GM23338 (cell line): ENCODE measurements at regions not wholly inside any gene's neighbourhood (a gene's known extent, or its start where the extent isn't known, plus 50 kb on each side); places are given as distances from the start of the nearest gene placed in this dataset.

Source experiments
- ATAC-seq: fragments of 200-7000 bp; cut with Tn5 transposase; 3 replicates; pipeline ENCODE4 v1.9.1; 2020
- DNase-seq: peaks from one replicate; pipeline ENCODE4 v3.0.0-alpha.2; 2015; ENCODE audit warnings: low spot score
- H2AFZ ChIP-seq: fragments of 200-600 bp; sonication (generic); 2 replicates; pipeline ENCODE4 v1.8.0; 2016; ENCODE audit warnings: antibody characterized with exemption, mild to moderate bottlenecking, moderate library complexity
- H3F3A ChIP-seq: fragments of 200-600 bp; sonication (generic); replicated peaks from 2 replicates; pipeline ENCODE4 v1.8.0; 2017; ENCODE audit warnings: antibody characterized with exemption, mixed run types, low read depth
- H3K27ac ChIP-seq: fragments of 200-600 bp; sonication (generic); 2 replicates; pipeline ENCODE4 v1.6.1; 2016; ENCODE audit warnings: low read depth
- H3K27me3 ChIP-seq: fragments of 200-600 bp; sonication (generic); 2 replicates; pipeline ENCODE4 v1.8.0; 2016; ENCODE audit warnings: mild to moderate bottlenecking, mixed run types, moderate library complexity; ENCODE audit not compliant: insufficient read depth
- H3K36me3 ChIP-seq: fragments of 200-600 bp; sonication (generic); 2 replicates; pipeline ENCODE4 v1.8.0; 2016; ENCODE audit warnings: mild to moderate bottlenecking; ENCODE audit not compliant: insufficient read depth
- H3K4me1 ChIP-seq: fragments of 200-600 bp; sonication (generic); 2 replicates; pipeline ENCODE4 v1.8.0; 2016; ENCODE audit warnings: mild to moderate bottlenecking, moderate library complexity; ENCODE audit not compliant: insufficient read depth
- H3K4me2 ChIP-seq: fragments of 200-600 bp; sonication (generic); 2 replicates; pipeline ENCODE4 v1.7.1; 2017; ENCODE audit warnings: mixed run types
- H3K4me3 ChIP-seq: fragments of 200-600 bp; sonication (generic); 2 replicates; pipeline ENCODE4 v1.6.1; 2016; ENCODE audit warnings: mixed run types
- H3K79me2 ChIP-seq: fragments of 200-600 bp; sonication (generic); replicated peaks from 2 replicates; pipeline ENCODE4 v1.8.0; 2017; ENCODE audit warnings: mild to moderate bottlenecking; ENCODE audit not compliant: insufficient read depth
- H3K9me2 ChIP-seq: fragments of 200-600 bp; sonication (generic); 2 replicates; pipeline ENCODE4 v1.8.0; 2017; ENCODE audit not compliant: insufficient read depth
- H4K20me1 ChIP-seq: fragments of 200-600 bp; sonication (generic); replicated peaks from 2 replicates; pipeline ENCODE4 v1.8.0; 2017; ENCODE audit warnings: mild to moderate bottlenecking; ENCODE audit not compliant: insufficient read depth
- H3K27ac Mint-ChIP-seq: 2 replicates; pipeline ENCODE4 v1.8.0; 2020; ENCODE audit warnings: inconsistent platforms, mild to moderate bottlenecking, moderate library complexity, mixed read lengths
- H3K27me3 Mint-ChIP-seq: 3 replicates; pipeline ENCODE4 v1.8.0; 2022; ENCODE audit warnings: low read depth, mild to moderate bottlenecking, moderate library complexity, mixed read lengths, inconsistent platforms; ENCODE audit not compliant: insufficient read depth, poor library complexity
- H3K36me3 Mint-ChIP-seq: 3 replicates; pipeline ENCODE4 v1.8.0; 2021; ENCODE audit warnings: low read depth, mild to moderate bottlenecking, inconsistent platforms, moderate library complexity, mixed read lengths
- H3K4me1 Mint-ChIP-seq: 3 replicates; pipeline ENCODE4 v1.8.0; 2020; ENCODE audit warnings: mild to moderate bottlenecking, inconsistent platforms, mixed read lengths
- H3K4me3 Mint-ChIP-seq: 3 replicates; pipeline ENCODE4 v1.8.0; 2021; ENCODE audit warnings: moderate library complexity, mild to moderate bottlenecking, inconsistent platforms, mixed read lengths
- H3K9me3 Mint-ChIP-seq: 3 replicates; pipeline ENCODE4 v1.8.0; 2020; ENCODE audit warnings: moderate library complexity, mild to moderate bottlenecking, inconsistent platforms, mixed read lengths
- ETS1 ChIP-seq: IDR thresholded peaks from 2 replicates; pipeline ENCODE4 v1.6.1; 2016; ENCODE audit warnings: antibody characterized with exemption
- EZH2 ChIP-seq: fragments of 200-600 bp; sonication (generic); IDR thresholded peaks from one replicate; pipeline ENCODE4 v1.8.0; 2017; ENCODE audit warnings: antibody characterized with exemption, mild to moderate bottlenecking, low read depth; ENCODE audit not compliant: unreplicated experiment
- EZH2phosphoT487 ChIP-seq: fragments of 200-600 bp; sonication (generic); IDR thresholded peaks from one replicate; pipeline ENCODE4 v1.8.1; 2018; ENCODE audit warnings: antibody characterized with exemption; ENCODE audit not compliant: unreplicated experiment
- JUNB ChIP-seq: IDR thresholded peaks from one replicate; pipeline ENCODE4 v1.6.1; 2016; ENCODE audit warnings: antibody characterized with exemption; ENCODE audit not compliant: unreplicated experiment
- NANOG ChIP-seq: IDR thresholded peaks from 2 replicates; pipeline ENCODE4 v1.6.1; 2016; ENCODE audit warnings: antibody characterized with exemption, borderline replicate concordance
- POLR2AphosphoS5 ChIP-seq: IDR thresholded peaks from 2 replicates; pipeline ENCODE4 v1.6.1; 2016; ENCODE audit warnings: antibody characterized with exemption, low read depth
- STAT1 ChIP-seq: IDR thresholded peaks from one replicate; pipeline ENCODE4 v1.6.1; 2016; ENCODE audit warnings: antibody characterized with exemption; ENCODE audit not compliant: unreplicated experiment
- ZNF114 ChIP-seq: fragments of 250-450 bp; sonication (Bioruptor Pico); IDR thresholded peaks from 2 replicates; pipeline ENCODE4 v1.5.0; 2020; ENCODE audit warnings: mild to moderate bottlenecking, moderate library complexity
- ZNF331 ChIP-seq: fragments of 250-450 bp; sonication (Bioruptor Pico); IDR thresholded peaks from 2 replicates; pipeline ENCODE4 v1.5.0; 2020; ENCODE audit warnings: low read depth, mild to moderate bottlenecking, moderate library complexity
- ZNF462 ChIP-seq: fragments of 250-450 bp; sonication (Bioruptor Pico); IDR thresholded peaks from 2 replicates; pipeline ENCODE4 v1.5.0; 2020; ENCODE audit warnings: mild to moderate bottlenecking, moderate library complexity
- TF ChIP-seq, protein P1 (sequence below): IDR thresholded peaks from one replicate; pipeline ENCODE4 v1.6.1; 2018; ENCODE audit warnings: antibody characterized with exemption; ENCODE audit not compliant: unreplicated experiment

DNA sequence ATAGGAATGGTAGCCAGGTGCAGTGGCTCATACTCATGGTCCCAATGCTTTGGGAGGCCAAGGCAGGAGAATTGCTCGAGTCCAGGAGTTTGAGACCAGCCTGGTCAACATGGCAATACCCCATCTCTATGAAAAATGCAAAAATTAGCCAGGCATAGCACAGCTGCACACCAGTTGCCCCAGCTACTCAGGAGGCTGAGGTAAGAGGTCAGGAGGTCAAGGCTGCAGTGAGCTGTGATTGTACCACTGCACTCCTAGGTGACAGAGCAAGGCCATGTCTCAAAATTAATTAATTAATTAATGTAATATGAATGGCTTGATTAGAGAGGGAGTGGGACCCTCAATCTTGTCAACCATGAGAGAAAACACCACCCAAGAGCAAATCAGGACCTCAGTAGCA lies 198.7 kb upstream of the DUSP10 start:
- H3K27me3 Mint-ChIP-seq: peaks cover 4% of the 10 kb centered on the region
- Histone ChIP-seq H3K27ac (no peak overlapping the region), H3F3A (no peaks in the 10 kb centered on the region), H3K9me2 (no peaks in the 10 kb centered on the region; the same call in 1 of the 2 replicates), H3K4me2 (no peak overlapping the region), H2AFZ (no peak overlapping the region), H3K4me3 (no peak overlapping the region), H3K79me2 (no peaks in the 10 kb centered on the region), H3K36me3 (no peaks in the 10 kb centered on the region), H4K20me1 (no peaks in the 10 kb centered on the region), H3K27me3 (no peaks in the 10 kb centered on the region), H3K4me1 (no peaks in the 10 kb centered on the region)
- no peak for TF ChIP-seq ETS1
- no peaks in the 10 kb centered on the region for H3K36me3 Mint-ChIP-seq
- peaks cover 8% of the 10 kb centered on the region; the same call in 1 of the 3 replicates for H3K9me3 Mint-ChIP-seq
- DNase-seq (no peak), ATAC-seq (no peak)
- H3K4me1 Mint-ChIP-seq: no peaks in the 10 kb centered on the region
- H3K27ac Mint-ChIP-seq: no peak overlapping the region
- no peak overlapping the region for H3K4me3 Mint-ChIP-seq

GRCh38 chr1:221939607-221940006 lies 197.7 kb upstream of the DUSP10 start:
- H3K27ac Mint-ChIP-seq: no peak overlapping the region
- DNase-seq (no peak), ATAC-seq (no peak)
- H3K79me2 ChIP-seq: no peaks in the 10 kb centered on the region
- H3K27me3 Mint-ChIP-seq: peaks cover 4% of the 10 kb centered on the region
- no peaks in the 10 kb centered on the region for H3K4me1 ChIP-seq
- H3K4me2 ChIP-seq: no peak overlapping the region
- no peaks in the 10 kb centered on the region for H3K36me3 ChIP-seq
- no peak overlapping the region for H3K4me3 Mint-ChIP-seq
- no peaks in the 10 kb centered on the region for H3K27me3 ChIP-seq
- H3K9me3 Mint-ChIP-seq: peaks cover 3% of the 10 kb centered on the region; the same call in 1 of the 3 replicates
- H2AFZ ChIP-seq: no peak overlapping the region
- H3F3A ChIP-seq: no peaks in the 10 kb centered on the region
- no peaks in the 10 kb centered on the region for H4K20me1 ChIP-seq
- no peaks in the 10 kb centered on the region; the same call in 1 of the 2 replicates for H3K9me2 ChIP-seq
- H3K4me3 ChIP-seq: no peak overlapping the region
- no peak overlapping the region for H3K27ac ChIP-seq
- H3K4me1 Mint-ChIP-seq: no peaks in the 10 kb centered on the region
- no peaks in the 10 kb centered on the region for H3K36me3 Mint-ChIP-seq
- TF ChIP-seq ZNF114: no peak
- no peak for TF ChIP-seq ZNF331 (CRISPR knock-in tag)
- TF ChIP-seq JUNB: no peak
- no peak for TF ChIP-seq POLR2AphosphoS5
- no peak for TF ChIP-seq NANOG
- TF ChIP-seq, protein P1, sequence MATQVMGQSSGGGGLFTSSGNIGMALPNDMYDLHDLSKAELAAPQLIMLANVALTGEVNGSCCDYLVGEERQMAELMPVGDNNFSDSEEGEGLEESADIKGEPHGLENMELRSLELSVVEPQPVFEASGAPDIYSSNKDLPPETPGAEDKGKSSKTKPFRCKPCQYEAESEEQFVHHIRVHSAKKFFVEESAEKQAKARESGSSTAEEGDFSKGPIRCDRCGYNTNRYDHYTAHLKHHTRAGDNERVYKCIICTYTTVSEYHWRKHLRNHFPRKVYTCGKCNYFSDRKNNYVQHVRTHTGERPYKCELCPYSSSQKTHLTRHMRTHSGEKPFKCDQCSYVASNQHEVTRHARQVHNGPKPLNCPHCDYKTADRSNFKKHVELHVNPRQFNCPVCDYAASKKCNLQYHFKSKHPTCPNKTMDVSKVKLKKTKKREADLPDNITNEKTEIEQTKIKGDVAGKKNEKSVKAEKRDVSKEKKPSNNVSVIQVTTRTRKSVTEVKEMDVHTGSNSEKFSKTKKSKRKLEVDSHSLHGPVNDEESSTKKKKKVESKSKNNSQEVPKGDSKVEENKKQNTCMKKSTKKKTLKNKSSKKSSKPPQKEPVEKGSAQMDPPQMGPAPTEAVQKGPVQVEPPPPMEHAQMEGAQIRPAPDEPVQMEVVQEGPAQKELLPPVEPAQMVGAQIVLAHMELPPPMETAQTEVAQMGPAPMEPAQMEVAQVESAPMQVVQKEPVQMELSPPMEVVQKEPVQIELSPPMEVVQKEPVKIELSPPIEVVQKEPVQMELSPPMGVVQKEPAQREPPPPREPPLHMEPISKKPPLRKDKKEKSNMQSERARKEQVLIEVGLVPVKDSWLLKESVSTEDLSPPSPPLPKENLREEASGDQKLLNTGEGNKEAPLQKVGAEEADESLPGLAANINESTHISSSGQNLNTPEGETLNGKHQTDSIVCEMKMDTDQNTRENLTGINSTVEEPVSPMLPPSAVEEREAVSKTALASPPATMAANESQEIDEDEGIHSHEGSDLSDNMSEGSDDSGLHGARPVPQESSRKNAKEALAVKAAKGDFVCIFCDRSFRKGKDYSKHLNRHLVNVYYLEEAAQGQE: no peak
- TF ChIP-seq EZH2: no peak
- no peak for TF ChIP-seq ZNF462
- no peak for TF ChIP-seq ETS1
- TF ChIP-seq STAT1: no peak
- no peak for TF ChIP-seq EZH2phosphoT487
